ENCODE measurements at regions not wholly inside any gene's neighbourhood (a gene's known extent, or its start where the extent isn't known, plus 50 kb on each side); places are given as distances from the start of the nearest gene placed in this dataset.

- H3K27me3 ChIP-seq = no peaks in the 10 kb centered on the region
- DNase-seq = no peak
- H3K36me3 ChIP-seq = no peaks in the 10 kb centered on the region
- no peak overlapping the region for H3K4me3 ChIP-seq
- H3K9me3 ChIP-seq = no peaks in the 10 kb centered on the region
Observed at GRCh38 chr15:35838424-35839111, 292.6 kb upstream of the DPH6 start.

GRCh38 chr15:35842631-35843030 lies 296.7 kb upstream of the DPH6 start:
- no peak for DNase-seq
- Histone ChIP-seq H3K36me3 (no peaks in the 10 kb centered on the region), H3K4me3 (no peak overlapping the region), H3K27me3 (no peaks in the 10 kb centered on the region), H3K9me3 (no peaks in the 10 kb centered on the region)

GRCh38 chr15:35843498-35843897 lies 297.5 kb upstream of the DPH6 start:
- H3K36me3 ChIP-seq = no peaks in the 10 kb centered on the region
- no peak overlapping the region for H3K4me3 ChIP-seq
- no peaks in the 10 kb centered on the region for H3K9me3 ChIP-seq
- DNase-seq = no peak
- no peaks in the 10 kb centered on the region for H3K27me3 ChIP-seq

DNA sequence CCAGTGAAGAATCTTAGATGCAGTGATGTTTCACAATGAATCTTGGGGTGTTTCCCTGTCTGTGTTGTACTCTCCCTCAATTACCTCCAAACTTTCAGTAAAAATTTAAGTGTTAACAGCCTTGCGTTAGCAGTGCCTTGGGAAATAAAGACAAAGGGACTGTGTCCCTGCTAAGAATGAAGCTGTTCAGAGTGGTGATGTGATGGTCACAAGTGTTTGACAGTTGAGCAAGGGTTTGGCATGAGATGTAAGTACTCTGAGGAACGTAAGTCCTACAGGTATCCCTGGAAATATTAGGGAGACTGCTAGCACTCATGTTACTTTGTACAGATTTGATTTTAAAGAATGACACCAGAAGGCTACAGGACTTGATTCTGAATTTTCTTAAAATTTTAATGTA lies 304.3 kb upstream of the DPH6 start:
- DNase-seq = no peak
- Histone ChIP-seq H3K27me3 (no peaks in the 10 kb centered on the region), H3K36me3 (no peaks in the 10 kb centered on the region)

DNA sequence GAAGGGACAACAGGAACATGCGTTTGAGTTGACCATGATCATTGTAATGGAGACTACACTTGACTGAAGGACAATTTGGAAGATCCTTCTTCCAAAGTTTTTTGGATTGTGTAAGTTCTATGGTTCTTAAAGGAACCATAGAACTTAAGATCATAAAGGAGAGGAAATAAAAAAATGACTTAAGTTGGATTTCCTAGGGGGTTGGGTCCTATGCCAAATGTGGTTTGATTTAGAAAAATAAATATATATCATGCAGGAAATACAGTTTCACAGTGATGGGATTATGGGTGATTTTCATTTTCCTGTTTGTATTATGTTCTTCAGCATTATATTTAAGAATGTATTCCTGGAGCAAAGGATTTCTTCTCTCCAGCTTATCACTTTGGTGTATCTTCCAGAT lies 305.5 kb upstream of the DPH6 start:
- H3K27me3 ChIP-seq = no peaks in the 10 kb centered on the region
- no peak for DNase-seq
- H3K36me3 ChIP-seq = no peaks in the 10 kb centered on the region
- H3K4me3 ChIP-seq = no peak overlapping the region
- no peaks in the 10 kb centered on the region for H3K9me3 ChIP-seq

More for the DNA sequence above, 304.3 kb upstream of the DPH6 start:
- Histone ChIP-seq H3K4me3 (no peak overlapping the region), H3K9me3 (no peaks in the 10 kb centered on the region)

GRCh38 chr15:35852818-35853624 lies 307.1 kb upstream of the DPH6 start:
- no peak overlapping the region for H3K4me3 ChIP-seq
- DNase-seq = no peak

GRCh38 chr15:35854316-35854715 lies 308.4 kb upstream of the DPH6 start:
- DNase-seq = no peak
- Histone ChIP-seq H3K36me3 (no peaks in the 10 kb centered on the region), H3K4me3 (no peak overlapping the region), H3K9me3 (no peaks in the 10 kb centered on the region), H3K27me3 (no peaks in the 10 kb centered on the region)

More at GRCh38 chr15:35852818-35853624, 307.1 kb upstream of the DPH6 start:
- Histone ChIP-seq H3K36me3 (no peaks in the 10 kb centered on the region), H3K27me3 (no peaks in the 10 kb centered on the region), H3K9me3 (no peaks in the 10 kb centered on the region)

DNA sequence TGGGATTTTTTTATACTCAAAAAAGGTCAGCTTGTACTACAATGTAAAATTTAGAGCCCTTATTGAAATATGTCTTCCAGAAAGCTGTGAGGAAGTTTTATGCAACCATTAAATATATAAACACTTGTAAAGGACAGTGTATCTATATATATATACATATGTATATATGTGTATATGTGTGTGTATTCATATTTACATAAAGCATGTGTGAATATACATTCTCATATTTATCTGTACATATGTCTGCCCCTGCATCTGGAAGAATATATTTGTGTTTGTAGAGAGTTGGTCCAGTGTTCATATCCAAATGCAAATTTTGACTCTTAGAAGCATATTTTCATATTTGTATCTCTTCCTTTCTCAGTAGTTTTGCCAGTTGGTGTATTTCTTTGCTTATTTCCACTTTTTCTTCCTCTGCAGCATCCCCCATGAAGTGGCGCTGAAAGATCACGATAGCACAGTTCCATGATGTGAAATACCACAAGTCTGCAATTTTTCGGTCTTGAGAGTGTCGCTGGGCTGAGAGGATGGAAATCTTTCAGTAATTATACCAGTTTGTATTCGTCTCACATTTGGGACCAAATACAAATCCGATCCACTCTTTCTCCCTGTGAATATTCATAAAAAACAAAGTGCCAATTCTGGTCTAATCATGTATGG lies 311.7 kb upstream of the DPH6 start:
- Histone ChIP-seq H3K4me3 (no peak overlapping the region), H3K27me3 (no peaks in the 10 kb centered on the region; the same call in 1 of the 2 replicates), H3K9me3 (no peaks in the 10 kb centered on the region), H3K36me3 (no peaks in the 10 kb centered on the region)
- DNase-seq = no peak

DNA sequence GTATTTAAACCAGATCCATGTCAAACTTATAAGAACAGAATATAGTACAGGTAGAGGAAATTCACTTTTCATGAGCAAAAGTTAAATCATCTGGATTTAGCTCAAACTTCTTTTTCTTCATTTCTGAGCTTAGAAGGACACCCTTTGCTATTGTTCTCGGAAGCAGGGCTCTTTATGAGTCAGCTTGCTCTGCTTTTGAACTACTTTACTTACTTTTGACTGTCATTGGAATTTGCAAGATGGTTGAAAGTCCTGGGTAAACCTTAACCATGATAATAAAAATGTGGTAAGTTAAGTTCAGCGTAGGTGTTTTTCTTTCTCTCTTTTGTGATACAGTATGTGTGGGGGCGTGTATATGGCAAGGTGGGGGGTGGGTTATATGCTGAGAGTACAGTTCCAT lies 312.7 kb upstream of the DPH6 start:
- Histone ChIP-seq H3K36me3 (no peaks in the 10 kb centered on the region), H3K27me3 (no peaks in the 10 kb centered on the region; the same call in 1 of the 2 replicates), H3K9me3 (no peaks in the 10 kb centered on the region), H3K4me3 (no peak overlapping the region)
- DNase-seq = no peak

- H3K27me3 ChIP-seq = no peaks in the 10 kb centered on the region; the same call in 1 of the 2 replicates
Observed at GRCh38 chr15:35863655-35864054, 317.7 kb upstream of the DPH6 start.

GRCh38 chr15:35867356-35867755 lies 321.4 kb upstream of the DPH6 start:
- no peak for DNase-seq
- H3K36me3 ChIP-seq = no peaks in the 10 kb centered on the region
- H3K27me3 ChIP-seq = no peaks in the 10 kb centered on the region
- H3K9me3 ChIP-seq = no peaks in the 10 kb centered on the region
- H3K4me3 ChIP-seq = no peak overlapping the region

More at GRCh38 chr15:35863655-35864054, 317.7 kb upstream of the DPH6 start:
- Histone ChIP-seq H3K4me3 (no peak overlapping the region), H3K36me3 (no peaks in the 10 kb centered on the region), H3K9me3 (no peaks in the 10 kb centered on the region)
- no peak for DNase-seq

GRCh38 chr15:35871282-35871681 lies 325.3 kb upstream of the DPH6 start:
- H3K36me3 ChIP-seq = no peaks in the 10 kb centered on the region
- H3K27me3 ChIP-seq = no peaks in the 10 kb centered on the region
- H3K9me3 ChIP-seq = no peaks in the 10 kb centered on the region
- DNase-seq = no peak
- no peak overlapping the region for H3K4me3 ChIP-seq

GRCh38 chr15:35871812-35872211 lies 325.8 kb upstream of the DPH6 start:
- Histone ChIP-seq H3K27me3 (no peaks in the 10 kb centered on the region), H3K4me3 (no peak overlapping the region), H3K36me3 (no peaks in the 10 kb centered on the region), H3K9me3 (no peaks in the 10 kb centered on the region)
- DNase-seq = no peak

DNA sequence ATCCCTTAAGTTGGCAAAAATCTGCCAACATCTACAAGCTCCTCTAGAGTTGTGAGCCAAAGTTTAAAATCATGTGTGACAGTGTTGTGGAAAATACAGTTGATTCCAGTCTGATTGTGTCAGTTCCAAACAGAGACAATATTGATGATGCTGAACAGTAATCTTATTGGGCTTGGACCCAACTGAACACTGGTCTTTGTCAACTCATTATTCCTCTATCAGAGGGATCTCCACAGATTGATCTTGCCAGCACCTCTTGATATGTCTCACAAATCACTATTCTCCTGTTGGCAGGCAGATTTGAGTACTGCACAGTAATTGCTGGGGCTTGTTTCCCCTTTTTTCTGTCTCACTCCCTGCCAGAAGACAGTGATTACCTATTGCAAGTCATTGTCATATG lies 326.6 kb upstream of the DPH6 start:
- Histone ChIP-seq H3K4me3 (no peak overlapping the region), H3K27me3 (no peaks in the 10 kb centered on the region), H3K9me3 (no peaks in the 10 kb centered on the region), H3K36me3 (no peaks in the 10 kb centered on the region)
- no peak for DNase-seq

GRCh38 chr15:35874260-35874905 lies 328.4 kb upstream of the DPH6 start:
- DNase-seq = peak; percentile 38
- no peaks in the 10 kb centered on the region for H3K9me3 ChIP-seq
- no peak overlapping the region for H3K4me3 ChIP-seq
- H3K36me3 ChIP-seq = no peaks in the 10 kb centered on the region
- H3K27me3 ChIP-seq = no peaks in the 10 kb centered on the region

DNA sequence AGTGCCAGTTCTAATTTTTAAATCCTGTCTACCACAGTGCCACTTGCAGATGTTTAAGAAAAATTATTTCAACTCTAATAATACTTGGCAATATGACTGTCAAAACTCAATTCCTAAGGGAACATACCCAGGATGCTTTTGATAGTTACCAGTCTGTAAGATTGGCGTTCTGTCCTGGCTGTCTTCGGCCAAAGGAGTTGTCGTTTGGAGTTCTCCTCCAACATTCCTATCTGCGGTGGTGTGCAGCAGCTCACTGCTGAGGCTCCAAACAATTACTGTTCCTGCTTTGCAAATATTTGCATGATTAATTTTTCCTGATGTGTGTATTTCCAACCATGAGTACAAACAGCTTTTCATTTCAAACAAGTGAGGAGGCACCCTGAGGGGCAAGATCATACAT lies 330.8 kb upstream of the DPH6 start:
- H3K4me3 ChIP-seq = no peak overlapping the region
- H3K36me3 ChIP-seq = no peaks in the 10 kb centered on the region
- no peak for DNase-seq
- no peaks in the 10 kb centered on the region for H3K27me3 ChIP-seq
- H3K9me3 ChIP-seq = no peaks in the 10 kb centered on the region

DNA sequence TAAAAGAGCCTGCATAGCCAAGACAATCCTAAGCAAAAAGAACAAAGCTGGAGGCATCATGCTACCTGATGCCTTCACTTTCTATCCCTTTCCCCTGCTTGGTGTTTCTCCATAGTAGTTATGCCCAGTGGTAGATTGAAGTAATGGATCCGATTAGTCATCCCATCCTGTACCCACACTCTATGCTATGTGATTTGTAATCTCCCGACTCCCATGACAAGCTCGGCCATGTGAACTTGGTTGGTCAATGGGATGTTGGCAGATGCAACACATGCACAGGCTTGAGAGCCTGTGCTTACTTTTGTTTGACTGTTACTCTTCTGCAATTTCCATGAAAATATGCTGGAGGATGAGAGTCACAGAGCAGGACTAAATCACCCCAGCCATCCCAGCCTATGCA lies 334.9 kb upstream of the DPH6 start:
- no peaks in the 10 kb centered on the region for H3K27me3 ChIP-seq

More for the DNA sequence above, 334.9 kb upstream of the DPH6 start:
- Histone ChIP-seq H3K9me3 (no peaks in the 10 kb centered on the region), H3K4me3 (no peak overlapping the region), H3K36me3 (no peaks in the 10 kb centered on the region)
- DNase-seq = no peak
